GM10248 (cell line): ENCODE measurements at regions not wholly inside any gene's neighbourhood (a gene's known extent, or its start where the extent isn't known, plus 50 kb on each side); places are given as distances from the start of the nearest gene placed in this dataset.

Source experiments
- CTCF ChIA-PET: fragments of 300-600 bp; sonication (Branson Sonifier 250); formaldehyde crosslinking; extraction: SDS; loops from one replicate; lab custom pipeline; 2021; ENCODE audit warnings: antibody characterized with exemption; lab: Yijun Ruan, JAX
- POLR2A ChIA-PET: fragments of 350-650 bp; sonication (Branson Sonifier 250); formaldehyde crosslinking; extraction: SDS; loops from one replicate; lab custom pipeline; 2020; ENCODE audit warnings: antibody characterized with exemption; lab: Yijun Ruan, JAX
- DNase-seq: peaks from one replicate; pipeline ENCODE4 v3.0.0; 2012; ENCODE audit errors: extremely low spot score
- CTCF ChIP-seq: IDR thresholded peaks from 2 replicates; pipeline ENCODE4 v1.5.1; 2012; ENCODE audit warnings: mild to moderate bottlenecking, low read depth; ENCODE audit errors: extremely low read depth, missing control alignments, control extremely low read depth

GRCh38 chr16:88303890-88304819 is 78.6 kb upstream of the ZNF469 start:
- ChIA-PET CTCF (no interaction called here), POLR2A (no interaction called here)
- DNase-seq: no peak
- no peak for TF ChIP-seq CTCF

- CTCF ChIA-PET: no interaction called here
These were observed 77.6 kb upstream of the ZNF469 start for GRCh38 chr16:88305176-88305575.

GRCh38 chr16:88306411-88306810 is 76.3 kb upstream of the ZNF469 start:
- no peak for TF ChIP-seq CTCF
- ChIA-PET POLR2A (interaction anchor here (0.7 kb wide), 1 partner anchor 16 kb away, joined by 3 read pairs; no protein-coding TSS in a partner anchor), CTCF (no interaction called here)
- no peak for DNase-seq

More at GRCh38 chr16:88305176-88305575, 77.6 kb upstream of the ZNF469 start:
- POLR2A ChIA-PET: no interaction called here
- DNase-seq: no peak
- TF ChIP-seq CTCF: no peak

DNA sequence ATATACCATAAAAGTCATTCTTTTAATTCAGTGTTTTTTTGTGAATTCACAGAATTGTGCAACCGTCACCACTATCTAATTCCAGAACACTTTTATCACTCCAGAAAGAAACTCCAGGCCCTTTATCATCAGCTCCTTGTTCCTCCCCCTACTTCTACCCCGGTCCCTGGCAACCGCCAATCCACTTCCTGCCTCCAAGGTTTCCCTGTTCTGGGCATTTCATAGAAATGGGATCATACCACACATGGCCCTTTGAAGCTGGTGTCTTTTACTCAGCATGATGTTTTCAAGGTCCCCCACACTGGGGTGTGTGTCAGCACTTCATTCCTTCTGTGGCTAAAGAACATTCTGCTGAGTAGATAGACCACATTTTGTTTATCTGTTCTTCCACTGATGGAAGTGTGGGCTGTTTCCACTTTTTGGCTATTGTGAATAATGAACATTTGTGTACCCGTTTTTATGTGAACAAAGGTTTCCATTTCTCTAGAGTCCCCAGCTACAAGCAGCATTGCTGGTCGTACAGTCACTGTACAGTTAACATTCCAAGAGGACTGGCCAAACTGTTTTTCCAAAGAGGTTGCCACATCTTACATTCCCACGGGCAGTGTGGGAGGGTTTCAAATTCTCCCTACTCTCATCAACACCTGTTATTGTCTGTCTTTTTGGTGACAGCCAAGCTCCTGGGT is 75.8 kb upstream of the ZNF469 start:
- ChIA-PET CTCF (no interaction called here), POLR2A (interaction anchor here (0.7 kb wide), 1 partner anchor 15 kb away, joined by 3 read pairs; no protein-coding TSS in a partner anchor)
- no peak for DNase-seq
- no peak for TF ChIP-seq CTCF

- ChIA-PET POLR2A (no interaction called here), CTCF (no interaction called here)
- no peak for DNase-seq
- no peak for TF ChIP-seq CTCF
These were observed 74.2 kb upstream of the ZNF469 start for GRCh38 chr16:88308441-88309173.
